Esophagus muscularis mucosa (tissue), 4 donors: ENCODE measurements at regions not wholly inside any gene's neighbourhood (a gene's known extent, or its start where the extent isn't known, plus 50 kb on each side); places are given as distances from the start of the nearest gene placed in this dataset.

Experiments used
- CTCF ChIP-seq, 3 experiments: fragments of 200-600 bp in 2 of 3; fragments of 450-650 bp in 1 of 3; sonication (generic) in 2 of 3; IDR thresholded peaks; one replicate each; pipeline ENCODE4 v1.5.1; 2017 to 2019; ENCODE audit warnings: antibody characterized with exemption in 3 of 3, mild to moderate bottlenecking in 2 of 3, moderate library complexity in 1 of 3
- EP300 ChIP-seq: sonication (generic); formaldehyde crosslinking; IDR thresholded peaks from one replicate; pipeline ENCODE4 v1.6.1; 2017; ENCODE audit warnings: antibody characterized with exemption
- POLR2A ChIP-seq: fragments of 450-650 bp; IDR thresholded peaks from one replicate; pipeline ENCODE4 v1.6.1; 2017; ENCODE audit warnings: antibody characterized with exemption, moderate library complexity, mild to moderate bottlenecking, low read depth
- POLR2AphosphoS5 ChIP-seq, 2 donors: sonication (generic); formaldehyde crosslinking; IDR thresholded peaks; one replicate each; pipeline ENCODE4 v1.6.1; 2017; ENCODE audit warnings: antibody characterized with exemption in 2 of 2

- TF ChIP-seq CTCF (IDR thresholded peaks at IDR 0.05) (no peak), POLR2A (no peak), POLR2AphosphoS5 (IDR thresholded peaks at IDR 0.05) (no peak), EP300 (no peak)
These were observed 364.0 kb downstream of the GPD2 start for GRCh38 chr2:156800065-156800653.
